ENCODE measurements at regions not wholly inside any gene's neighbourhood (a gene's known extent, or its start where the extent isn't known, plus 50 kb on each side); places are given as distances from the start of the nearest gene placed in this dataset.

- H3K9me3 ChIP-seq: no peaks in the 10 kb centered on the region
- H3K4me3 ChIP-seq: no peak overlapping the region
- no peaks in the 10 kb centered on the region for H3K36me3 ChIP-seq
- ATAC-seq (ENCODE audit: insufficient number of reproducible peaks, low FRiP score, low read depth) (no peak), DNase-seq (ENCODE audit: low spot score) (no peak)
- TF ChIP-seq CTCF (IDR thresholded peaks at IDR 0.05): no peak
- H3K4me1 ChIP-seq (ENCODE audit: control insufficient read depth in 1 of 2, low read depth in 2 of 2): no peaks in the 10 kb centered on the region
- H3K27me3 ChIP-seq (replicated peaks; ENCODE audit: insufficient read depth): no peaks in the 10 kb centered on the region
- H3K27ac ChIP-seq: no peak overlapping the region
Measured at GRCh38 chr9:106708475-106709146, 154.4 kb upstream of the ZNF462 start.

- no peak for TF ChIP-seq CTCF (IDR thresholded peaks at IDR 0.05)
- no peaks in the 10 kb centered on the region for H3K36me3 ChIP-seq
- ATAC-seq (ENCODE audit: insufficient number of reproducible peaks, low FRiP score, low read depth) (no peak), DNase-seq (ENCODE audit: low spot score) (no peak)
- no peaks in the 10 kb centered on the region for H3K27me3 ChIP-seq (replicated peaks; ENCODE audit: insufficient read depth)
- H3K4me3 ChIP-seq: no peak overlapping the region
- no peaks in the 10 kb centered on the region for H3K9me3 ChIP-seq
- H3K4me1 ChIP-seq (ENCODE audit: control insufficient read depth in 1 of 2, low read depth in 2 of 2): no peaks in the 10 kb centered on the region
- no peak overlapping the region for H3K27ac ChIP-seq
Measured at GRCh38 chr9:106712279-106712678, 150.7 kb upstream of the ZNF462 start.

DNA sequence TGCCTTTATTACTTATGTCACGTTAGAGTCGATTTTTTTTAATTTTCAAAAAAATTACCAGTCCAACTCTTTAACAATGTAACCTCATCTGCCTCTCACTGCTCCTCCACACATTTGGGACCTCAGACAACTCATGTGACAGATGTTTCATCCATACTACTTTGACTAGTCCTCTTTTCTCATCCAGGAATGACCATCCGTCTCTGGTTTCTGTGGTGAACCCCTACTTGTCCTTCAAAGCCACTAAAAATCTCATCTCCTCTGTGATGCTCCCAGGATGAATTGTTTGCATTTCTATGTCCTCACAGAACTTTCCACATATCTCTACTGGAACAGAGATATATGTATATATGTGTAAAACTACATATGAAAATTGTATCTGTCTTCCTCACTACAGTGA is 149.8 kb upstream of the ZNF462 start:
- Histone ChIP-seq H3K36me3 (no peaks in the 10 kb centered on the region), H3K27me3 (replicated peaks; ENCODE audit: insufficient read depth) (no peaks in the 10 kb centered on the region), H3K4me3 (no peak overlapping the region), H3K4me1 (ENCODE audit: control insufficient read depth in 1 of 2, low read depth in 2 of 2) (peaks cover 0 to 6% of the 10 kb centered on the region in 2 donors), H3K9me3 (no peaks in the 10 kb centered on the region), H3K27ac (no peak overlapping the region)
- DNase-seq (ENCODE audit: low spot score): no peak
- no peak for TF ChIP-seq CTCF (IDR thresholded peaks at IDR 0.05)
- no peak for ATAC-seq (ENCODE audit: insufficient number of reproducible peaks, low FRiP score, low read depth)

DNA sequence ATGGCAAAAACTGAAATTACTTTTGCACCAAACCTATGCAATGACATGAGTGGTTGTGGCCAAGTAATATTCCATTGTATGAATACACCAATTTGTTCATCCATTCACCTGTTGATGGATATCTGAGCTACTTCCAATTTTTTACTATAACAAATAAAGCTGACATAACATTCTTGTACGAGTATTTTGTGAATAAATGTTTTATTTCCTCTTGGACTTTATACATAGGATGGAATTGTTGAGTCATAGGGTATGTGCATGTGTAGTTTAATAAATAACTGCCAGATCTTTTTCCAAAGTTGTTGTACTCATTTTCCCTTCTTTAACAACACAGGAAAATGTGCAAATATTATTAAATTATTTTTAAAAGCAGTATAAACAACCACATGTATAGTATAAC is 146.1 kb upstream of the ZNF462 start:
- ATAC-seq (ENCODE audit: insufficient number of reproducible peaks, low FRiP score, low read depth) (no peak), DNase-seq (ENCODE audit: low spot score) (no peak)
- peaks cover 0 to 6% of the 10 kb centered on the region in 2 donors for H3K4me1 ChIP-seq (ENCODE audit: control insufficient read depth in 1 of 2, low read depth in 2 of 2)

DNA sequence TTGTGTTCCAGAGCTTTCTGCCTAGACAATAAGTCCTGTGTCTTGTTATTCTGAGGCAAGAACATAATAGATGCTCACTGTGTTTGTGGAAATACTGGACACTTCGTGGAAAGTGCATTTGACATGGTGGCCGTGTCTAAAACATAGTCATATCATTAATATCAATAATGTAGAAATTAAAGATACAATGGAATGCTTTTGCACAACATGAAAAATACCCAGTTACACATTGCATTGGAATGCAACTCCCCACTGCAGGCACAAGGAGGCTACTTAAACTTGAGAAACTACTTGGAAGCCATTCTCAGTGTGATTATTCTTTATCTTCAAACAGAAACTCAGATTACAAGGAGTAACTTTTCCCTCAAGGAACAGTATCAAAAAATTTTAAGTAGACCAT is 145.3 kb upstream of the ZNF462 start:
- TF ChIP-seq CTCF (IDR thresholded peaks at IDR 0.05): peak; percentile 9
- no peak for ATAC-seq (ENCODE audit: insufficient number of reproducible peaks, low FRiP score, low read depth)
- Histone ChIP-seq H3K36me3 (no peaks in the 10 kb centered on the region), H3K4me1 (ENCODE audit: control insufficient read depth in 1 of 2, low read depth in 2 of 2) (peaks cover 0 to 6% of the 10 kb centered on the region in 2 donors), H3K27ac (no peak overlapping the region), H3K9me3 (no peaks in the 10 kb centered on the region), H3K27me3 (replicated peaks; ENCODE audit: insufficient read depth) (no peaks in the 10 kb centered on the region), H3K4me3 (no peak overlapping the region)
- no peak for DNase-seq (ENCODE audit: low spot score)

More for the DNA sequence above, 146.1 kb upstream of the ZNF462 start:
- Histone ChIP-seq H3K27me3 (replicated peaks; ENCODE audit: insufficient read depth) (no peaks in the 10 kb centered on the region), H3K9me3 (no peaks in the 10 kb centered on the region), H3K27ac (no peak overlapping the region), H3K4me3 (no peak overlapping the region), H3K36me3 (no peaks in the 10 kb centered on the region)
- no peak for TF ChIP-seq CTCF (IDR thresholded peaks at IDR 0.05)
